OCI-LY7 (cell line): ENCODE measurements at regions not wholly inside any gene's neighbourhood (a gene's known extent, or its start where the extent isn't known, plus 50 kb on each side); places are given as distances from the start of the nearest gene placed in this dataset.

Source experiments
- CTCF ChIP-seq: fragments of 200-600 bp; sonication (generic); conservative IDR thresholded peaks from 2 replicates; pipeline ENCODE4 v1.5.1; 2014; ENCODE audit warnings: mild to moderate bottlenecking, antibody characterized with exemption, low read length, moderate library complexity, mixed read lengths
- EZH2phosphoT487 ChIP-seq: fragments of 200-600 bp; sonication (generic); IDR thresholded peaks from 2 replicates; pipeline ENCODE4 v1.6.1; 2018; ENCODE audit warnings: low read depth, borderline replicate concordance, mild to moderate bottlenecking, mixed run types, antibody characterized with exemption, low read length, moderate library complexity, mixed read lengths

DNA sequence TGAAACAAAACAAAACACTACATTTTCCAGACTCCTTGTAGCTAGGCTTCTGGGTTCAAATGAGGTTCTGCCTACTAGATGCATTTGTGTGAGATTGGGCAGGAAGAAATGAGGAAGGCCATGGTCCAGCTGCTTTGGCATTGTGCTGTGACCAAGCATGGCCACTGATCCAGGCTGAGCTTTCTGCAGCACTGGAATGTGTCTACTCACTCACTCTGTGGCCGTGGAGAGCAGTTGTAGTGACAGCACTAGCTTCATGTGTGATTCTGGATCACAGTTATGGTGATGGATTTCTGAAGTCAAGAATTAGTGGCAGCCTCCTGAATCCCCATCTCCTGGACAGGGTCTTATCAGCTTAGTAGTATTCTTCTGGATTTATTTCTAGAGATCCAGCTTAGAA is 358.9 kb downstream of the GPAT3 start:
- no peak for TF ChIP-seq CTCF
- no peak for TF ChIP-seq EZH2phosphoT487
